Neural cell (in vitro differentiated cells): ENCODE measurements at regions not wholly inside any gene's neighbourhood (a gene's known extent, or its start where the extent isn't known, plus 50 kb on each side); places are given as distances from the start of the nearest gene placed in this dataset.
"Not testable (repeated sequence)": the region's sequence is repeated elsewhere in the genome, so short reads cannot be mapped to it uniquely, and the experiment has no call there.

ENCODE experiments used
- EZH2 ChIP-seq: fragments of 200-600, 300-800 bp; shearing (Covaris generic), sonication (generic); IDR thresholded peaks from 2 replicates; pipeline ENCODE4 v1.6.1; 2014; ENCODE audit warnings: antibody characterized with exemption, low read length, borderline replicate concordance, mild to moderate bottlenecking; ENCODE audit not compliant: insufficient read depth, poor library complexity, severe bottlenecking
- RAD21 ChIP-seq: fragments of 450-650 bp; conservative IDR thresholded peaks from 2 replicates; pipeline ENCODE4 v1.6.1; 2014; ENCODE audit warnings: antibody characterized with exemption, mild to moderate bottlenecking, moderate library complexity
- TF ChIP-seq, protein P1 (sequence below): fragments of 450-650 bp; IDR thresholded peaks from 2 replicates; pipeline ENCODE4 v1.5.1; 2014; ENCODE audit warnings: antibody characterized with exemption, mild to moderate bottlenecking, moderate library complexity; ENCODE audit not compliant: poor library complexity, severe bottlenecking

DNA sequence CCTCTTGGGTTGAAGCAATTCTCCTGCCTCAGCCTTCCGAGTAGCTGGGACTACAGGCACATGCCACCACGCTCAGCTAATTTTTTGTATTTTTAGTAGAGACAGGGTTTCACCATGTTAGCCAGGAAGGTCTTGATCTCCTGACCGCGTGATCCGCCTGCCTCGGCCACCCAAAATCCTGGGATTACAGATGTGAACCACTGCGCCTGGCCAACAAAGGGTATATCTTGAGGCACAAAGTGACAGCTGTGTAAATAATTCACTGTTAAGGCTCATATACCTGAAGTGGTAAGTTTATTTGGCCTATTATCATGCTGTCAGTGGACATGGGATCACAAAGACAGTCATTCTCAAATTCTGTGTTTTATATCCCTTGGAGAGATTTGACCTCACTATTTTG, 688.5 kb upstream of the PCDH20 start:
- TF ChIP-seq, protein P1, sequence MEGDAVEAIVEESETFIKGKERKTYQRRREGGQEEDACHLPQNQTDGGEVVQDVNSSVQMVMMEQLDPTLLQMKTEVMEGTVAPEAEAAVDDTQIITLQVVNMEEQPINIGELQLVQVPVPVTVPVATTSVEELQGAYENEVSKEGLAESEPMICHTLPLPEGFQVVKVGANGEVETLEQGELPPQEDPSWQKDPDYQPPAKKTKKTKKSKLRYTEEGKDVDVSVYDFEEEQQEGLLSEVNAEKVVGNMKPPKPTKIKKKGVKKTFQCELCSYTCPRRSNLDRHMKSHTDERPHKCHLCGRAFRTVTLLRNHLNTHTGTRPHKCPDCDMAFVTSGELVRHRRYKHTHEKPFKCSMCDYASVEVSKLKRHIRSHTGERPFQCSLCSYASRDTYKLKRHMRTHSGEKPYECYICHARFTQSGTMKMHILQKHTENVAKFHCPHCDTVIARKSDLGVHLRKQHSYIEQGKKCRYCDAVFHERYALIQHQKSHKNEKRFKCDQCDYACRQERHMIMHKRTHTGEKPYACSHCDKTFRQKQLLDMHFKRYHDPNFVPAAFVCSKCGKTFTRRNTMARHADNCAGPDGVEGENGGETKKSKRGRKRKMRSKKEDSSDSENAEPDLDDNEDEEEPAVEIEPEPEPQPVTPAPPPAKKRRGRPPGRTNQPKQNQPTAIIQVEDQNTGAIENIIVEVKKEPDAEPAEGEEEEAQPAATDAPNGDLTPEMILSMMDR, result not testable (repeated sequence)
- not testable (repeated sequence) for TF ChIP-seq RAD21, EZH2
